ENCODE measurements at regions not wholly inside any gene's neighbourhood (a gene's known extent, or its start where the extent isn't known, plus 50 kb on each side); places are given as distances from the start of the nearest gene placed in this dataset.

- no peak overlapping the region for H3K4me3 ChIP-seq (ENCODE audit: low read depth, low read length)
- TF ChIP-seq CTCF (IDR thresholded peaks at IDR 0.05; ENCODE audit: borderline replicate concordance, insufficient read depth, low read depth, low read length), result no peak
Observed at GRCh38 chr16:61083711-61084110, 952.5 kb downstream of the CDH8 start.

GRCh38 chr16:61074324-61074723 is 961.9 kb downstream of the CDH8 start:
- no peak for TF ChIP-seq CTCF (IDR thresholded peaks at IDR 0.05; ENCODE audit: borderline replicate concordance, insufficient read depth, low read depth, low read length)
- no peak overlapping the region for H3K4me3 ChIP-seq (ENCODE audit: low read depth, low read length)

GRCh38 chr16:61057635-61058034 is 978.6 kb downstream of the CDH8 start:
- TF ChIP-seq CTCF (IDR thresholded peaks at IDR 0.05; ENCODE audit: borderline replicate concordance, insufficient read depth, low read depth, low read length), result no peak
- H3K4me3 ChIP-seq (ENCODE audit: low read depth, low read length), result no peak overlapping the region

GRCh38 chr16:61050547-61050946 is 985.7 kb downstream of the CDH8 start:
- H3K4me3 ChIP-seq (ENCODE audit: low read depth, low read length), result no peak overlapping the region
- TF ChIP-seq CTCF (IDR thresholded peaks at IDR 0.05; ENCODE audit: borderline replicate concordance, insufficient read depth, low read depth, low read length), result no peak

- H3K4me3 ChIP-seq (ENCODE audit: low read depth, low read length), result no peak overlapping the region
- TF ChIP-seq CTCF (IDR thresholded peaks at IDR 0.05; ENCODE audit: borderline replicate concordance, insufficient read depth, low read depth, low read length), result no peak
Observed at GRCh38 chr16:61045931-61046330, 990.3 kb downstream of the CDH8 start.

- no peak overlapping the region for H3K4me3 ChIP-seq (ENCODE audit: low read depth, low read length)
- TF ChIP-seq CTCF (IDR thresholded peaks at IDR 0.05; ENCODE audit: borderline replicate concordance, insufficient read depth, low read depth, low read length), result no peak
Observed at GRCh38 chr16:61042737-61043136, 993.5 kb downstream of the CDH8 start.

GRCh38 chr16:61030616-61031015 is 1005.6 kb downstream of the CDH8 start:
- TF ChIP-seq CTCF (IDR thresholded peaks at IDR 0.05; ENCODE audit: borderline replicate concordance, insufficient read depth, low read depth, low read length), result no peak
- H3K4me3 ChIP-seq (ENCODE audit: low read depth, low read length), result no peak overlapping the region
